Body of pancreas (tissue), 4 donors: ENCODE measurements at regions not wholly inside any gene's neighbourhood (a gene's known extent, or its start where the extent isn't known, plus 50 kb on each side); places are given as distances from the start of the nearest gene placed in this dataset.

ENCODE experiments used
- ATAC-seq: fragments of 150-250 bp; one replicate; pipeline ENCODE4 v1.9.1; 2016
- DNase-seq, 4 donors: peaks; one replicate each; pipeline ENCODE4 v3.0.0-alpha.2; 2019
- H3K27ac ChIP-seq, 4 donors: fragments of 200-600 bp; sonication (generic); 1 replicate in 3 of 4; 2 replicates in 1 of 4; pipeline versions ENCODE4 v1.5.1 to v1.6.1; 2016 to 2019; ENCODE audit warnings: mild to moderate bottlenecking in 1 of 4, mixed read lengths in 1 of 4, moderate library complexity in 1 of 4
- H3K27me3 ChIP-seq, 2 donors: fragments of 200-600 bp; sonication (generic); one replicate each; pipeline ENCODE4 v1.6.0; 2016; ENCODE audit warnings: mild to moderate bottlenecking in 1 of 2
- H3K36me3 ChIP-seq, 2 donors: fragments of 200-600 bp; sonication (generic); replicated peaks in 1 of 2; 2 replicates each; pipeline ENCODE4 v1.5.1; 2016; ENCODE audit warnings: low read depth in 2 of 2; ENCODE audit not compliant: insufficient read depth in 1 of 2
- H3K4me1 ChIP-seq: fragments of 200-600 bp; sonication (generic); one replicate; pipeline ENCODE4 v1.6.0; 2016
- H3K4me3 ChIP-seq, 2 donors: fragments of 200-600 bp; sonication (generic); 1 replicate in 1 of 2; 2 replicates in 1 of 2; pipeline ENCODE4 v1.5.1; 2016 to 2019
- H3K9me3 ChIP-seq, 3 donors: fragments of 200-600 bp; sonication (generic); 1 replicate in 2 of 3; 2 replicates in 1 of 3; pipeline ENCODE4 v1.5.1; 2016
- CTCF ChIP-seq, 7 experiments: fragments of 450-650 bp in 4 of 7; fragments of 200-600 bp in 3 of 7; sonication (generic) in 3 of 7; IDR thresholded peaks; one replicate each; pipeline ENCODE4 v1.5.1; 2016 to 2019; ENCODE audit warnings: antibody characterized with exemption in 7 of 7
- POLR2A ChIP-seq, 3 donors: fragments of 450-650 bp; IDR thresholded peaks; one replicate each; pipeline ENCODE4 v1.6.1; 2016; ENCODE audit warnings: antibody characterized with exemption in 3 of 3, mild to moderate bottlenecking in 2 of 3
- WGBS, 2 donors: methylation state at CpG; one replicate each; pipeline ENCODE4 v1.1.5; 2017; 5-methylcytosine and 5-hydroxymethylcytosine counted together
- intact Hi-C: fragments of 100-400 bp; cut with DNase I; formaldehyde crosslinking; loops from one replicate; pipeline ENCODE4 v1.15.1; 2023

DNA sequence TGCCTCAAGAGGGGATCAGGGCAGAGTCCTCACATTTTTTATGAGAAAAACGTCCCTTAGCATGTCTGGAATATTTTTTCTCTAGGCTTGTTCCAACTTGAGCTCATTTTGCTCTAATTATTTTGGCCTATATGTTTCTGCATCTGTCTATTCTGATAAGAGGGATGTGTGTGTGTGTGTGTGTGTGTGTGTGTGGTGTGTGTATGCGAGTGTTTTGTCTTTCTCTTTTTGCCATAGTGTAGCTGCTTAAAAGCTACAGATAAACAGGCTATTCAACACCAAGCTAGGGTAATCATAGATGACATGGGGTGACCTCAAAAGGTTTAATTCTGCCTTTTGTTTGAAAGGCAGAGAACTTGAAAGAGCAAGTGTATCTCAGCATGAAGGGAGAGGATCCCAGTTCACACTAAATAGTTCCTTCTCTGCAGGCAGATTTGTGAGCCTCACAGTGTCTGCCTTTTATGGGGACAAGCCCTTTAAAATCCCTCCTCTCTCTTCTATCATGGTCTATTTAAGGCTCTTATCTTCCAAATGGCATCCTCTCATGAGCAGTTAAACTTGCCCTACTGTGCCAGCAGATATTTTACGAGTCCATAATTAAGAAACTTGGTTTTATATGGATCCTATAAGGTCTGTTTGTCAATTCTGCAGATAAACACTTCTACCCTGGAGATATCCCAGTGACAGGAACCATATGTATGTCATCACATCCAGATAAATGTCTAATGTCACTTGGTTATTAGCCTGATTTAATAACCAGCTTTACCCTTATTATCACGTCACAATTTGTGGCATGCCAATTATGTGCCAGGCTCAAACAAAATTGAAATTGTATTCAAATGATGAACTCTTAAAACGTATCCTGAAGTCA is 202.9 kb upstream of the MTPN start:
- no peak for DNase-seq
- 55 to 57% methylated on average over 5 of the region's 5 CpGs for WGBS, 2 donors
- Histone ChIP-seq H3K36me3 (no peaks in the 10 kb centered on the region), H3K4me3 (no peak overlapping the region), H3K27ac (no peak overlapping the region), H3K4me1 (no peaks in the 10 kb centered on the region), H3K27me3 (no peaks in the 10 kb centered on the region), H3K9me3 (no peaks in the 10 kb centered on the region)
- no peak for ATAC-seq
- intact Hi-C loops: no loop called here
- TF ChIP-seq CTCF (IDR thresholded peaks at IDR 0.05) (no peak), POLR2A (IDR thresholded peaks at IDR 0.05) (no peak)

GRCh38 chr7:136179154-136179553 is 202.0 kb upstream of the MTPN start:
- intact Hi-C loops: no loop called here
- ATAC-seq (no peak), DNase-seq (no peak)
- WGBS, 2 donors: 72 to 75% methylated on average over 5 of the region's 5 CpGs
- Histone ChIP-seq H3K36me3 (no peaks in the 10 kb centered on the region), H3K9me3 (no peaks in the 10 kb centered on the region), H3K27me3 (no peaks in the 10 kb centered on the region), H3K4me3 (no peak overlapping the region), H3K27ac (no peak overlapping the region), H3K4me1 (no peaks in the 10 kb centered on the region)
- no peak for TF ChIP-seq CTCF (IDR thresholded peaks at IDR 0.05)
- no peak for TF ChIP-seq POLR2A (IDR thresholded peaks at IDR 0.05)

DNA sequence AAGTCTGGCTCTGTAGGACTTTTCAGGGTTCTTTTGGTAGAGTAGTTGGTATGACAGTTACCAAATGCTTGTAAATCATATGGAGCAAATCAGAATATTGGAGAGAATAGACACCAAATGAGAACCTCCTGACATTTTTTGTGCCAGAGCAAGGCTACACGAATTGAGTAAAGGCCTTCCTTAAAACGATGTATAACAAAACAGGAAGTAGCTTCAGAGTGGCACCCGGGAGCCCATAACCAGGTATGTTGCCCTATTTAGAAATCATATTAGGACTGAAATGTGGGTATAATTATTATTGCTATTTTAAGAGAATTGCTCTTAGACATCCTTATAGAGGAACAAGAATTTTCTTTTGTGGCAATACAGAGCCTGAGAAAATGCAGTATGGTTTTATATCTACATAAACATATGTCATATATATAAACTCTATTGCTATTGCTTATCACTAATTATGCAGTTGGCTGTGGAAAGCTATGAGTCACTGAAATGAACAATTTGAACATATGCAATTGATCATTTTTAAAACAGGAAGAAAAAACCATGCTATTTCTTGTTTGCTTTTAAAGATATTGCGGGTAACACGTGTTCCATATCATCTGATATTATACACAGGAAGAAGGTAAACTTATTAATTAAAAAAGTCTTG is 197.4 kb upstream of the MTPN start:
- no peaks in the 10 kb centered on the region for H3K4me1 ChIP-seq
- no peak for DNase-seq
- intact Hi-C loops: no loop called here
- H3K4me3 ChIP-seq: no peak overlapping the region
- WGBS, 2 donors: 65 to 69% methylated on average over 5 of the region's 5 CpGs
- TF ChIP-seq CTCF (IDR thresholded peaks at IDR 0.05) (no peak), POLR2A (IDR thresholded peaks at IDR 0.05) (no peak)
- H3K27me3 ChIP-seq: no peaks in the 10 kb centered on the region
- no peaks in the 10 kb centered on the region for H3K36me3 ChIP-seq
- H3K27ac ChIP-seq: no peak overlapping the region
- H3K9me3 ChIP-seq: no peaks in the 10 kb centered on the region
- no peak for ATAC-seq

- Histone ChIP-seq H3K4me3 (no peak overlapping the region), H3K27me3 (no peaks in the 10 kb centered on the region), H3K4me1 (no peaks in the 10 kb centered on the region), H3K9me3 (no peaks in the 10 kb centered on the region), H3K27ac (no peak overlapping the region), H3K36me3 (no peaks in the 10 kb centered on the region)
- no peak for TF ChIP-seq POLR2A (IDR thresholded peaks at IDR 0.05)
- TF ChIP-seq CTCF (IDR thresholded peaks at IDR 0.05): no peak
- ATAC-seq: no peak
- no peak for DNase-seq
- WGBS, 2 donors: 48 to 57% methylated on average over 5 of the region's 5 CpGs
- intact Hi-C loops: no loop called here
These were observed 196.7 kb upstream of the MTPN start for GRCh38 chr7:136173874-136174273.
